Neuron (in vitro differentiated cells): ENCODE measurements at regions not wholly inside any gene's neighbourhood (a gene's known extent, or its start where the extent isn't known, plus 50 kb on each side); places are given as distances from the start of the nearest gene placed in this dataset.
"Not testable (repeated sequence)": the region's sequence is repeated elsewhere in the genome, so short reads cannot be mapped to it uniquely, and the experiment has no call there.

ENCODE experiments used
- H2AFZ ChIP-seq: one replicate; pipeline ENCODE4 v1.6.1; 2013; ENCODE audit warnings: low read depth, mild to moderate bottlenecking, inconsistent platforms, low read length, moderate library complexity
- H3K27me3 ChIP-seq: one replicate; pipeline ENCODE4 v1.6.1; 2013; ENCODE audit warnings: low read length; ENCODE audit not compliant: insufficient read depth
- H3K36me3 ChIP-seq: one replicate; pipeline ENCODE4 v1.6.1; 2013; ENCODE audit warnings: low read length; ENCODE audit not compliant: insufficient read depth
- H3K4me1 ChIP-seq: one replicate; pipeline ENCODE4 v1.6.1; 2013; ENCODE audit warnings: low read length; ENCODE audit not compliant: insufficient read depth
- H3K4me3 ChIP-seq: 2 replicates; pipeline ENCODE4 v1.5.1; 2013; ENCODE audit warnings: mild to moderate bottlenecking, low read length, moderate library complexity
- H3K9me3 ChIP-seq: one replicate; pipeline ENCODE4 v1.6.1; 2013; ENCODE audit warnings: low read length

- H3K4me1 ChIP-seq, result no peaks in the 10 kb centered on the region
- no peaks in the 10 kb centered on the region for H3K9me3 ChIP-seq
- no peak overlapping the region for H2AFZ ChIP-seq
- H3K4me3 ChIP-seq, result no peak overlapping the region
- no peaks in the 10 kb centered on the region for H3K36me3 ChIP-seq
- no peaks in the 10 kb centered on the region for H3K27me3 ChIP-seq
Observed at GRCh38 chr1:196160066-196160795, 448.0 kb downstream of the KCNT2 start.

- H3K9me3 ChIP-seq, result no peaks in the 10 kb centered on the region
- no peak overlapping the region for H2AFZ ChIP-seq
- no peaks in the 10 kb centered on the region for H3K27me3 ChIP-seq
- H3K4me3 ChIP-seq, result no peak overlapping the region
- H3K36me3 ChIP-seq, result no peaks in the 10 kb centered on the region
- H3K4me1 ChIP-seq, result no peaks in the 10 kb centered on the region
Observed at GRCh38 chr1:196155586-196155985, 452.7 kb downstream of the KCNT2 start.

- Histone ChIP-seq H2AFZ (no peak overlapping the region), H3K9me3 (no peaks in the 10 kb centered on the region), H3K36me3 (no peaks in the 10 kb centered on the region), H3K4me1 (no peaks in the 10 kb centered on the region), H3K4me3 (no peak overlapping the region), H3K27me3 (no peaks in the 10 kb centered on the region)
Observed at GRCh38 chr1:196152975-196153374, 455.3 kb downstream of the KCNT2 start.

GRCh38 chr1:196152086-196152485, 456.2 kb downstream of the KCNT2 start:
- Histone ChIP-seq H3K36me3 (no peaks in the 10 kb centered on the region), H3K27me3 (no peaks in the 10 kb centered on the region), H2AFZ (no peak overlapping the region), H3K9me3 (no peaks in the 10 kb centered on the region), H3K4me3 (no peak overlapping the region), H3K4me1 (no peaks in the 10 kb centered on the region)

- H2AFZ ChIP-seq, result no peak overlapping the region
- no peaks in the 10 kb centered on the region for H3K36me3 ChIP-seq
- H3K4me3 ChIP-seq, result no peak overlapping the region
- H3K4me1 ChIP-seq, result no peaks in the 10 kb centered on the region
- H3K9me3 ChIP-seq, result no peaks in the 10 kb centered on the region
- no peaks in the 10 kb centered on the region for H3K27me3 ChIP-seq
Observed at GRCh38 chr1:196148367-196148970, 459.8 kb downstream of the KCNT2 start.

GRCh38 chr1:196147530-196147929, 460.7 kb downstream of the KCNT2 start:
- Histone ChIP-seq H3K4me3 (no peak overlapping the region), H3K36me3 (no peaks in the 10 kb centered on the region), H3K4me1 (peaks cover 3% of the 10 kb centered on the region)

GRCh38 chr1:196145151-196145550, 463.1 kb downstream of the KCNT2 start:
- peaks cover 13% of the 10 kb centered on the region for H3K4me1 ChIP-seq
- not testable (repeated sequence) for H3K36me3 ChIP-seq, H3K9me3 ChIP-seq, H3K4me3 ChIP-seq, H3K27me3 ChIP-seq, H2AFZ ChIP-seq

More at GRCh38 chr1:196147530-196147929, 460.7 kb downstream of the KCNT2 start:
- H2AFZ ChIP-seq, result no peak overlapping the region
- no peaks in the 10 kb centered on the region for H3K27me3 ChIP-seq
- H3K9me3 ChIP-seq, result no peaks in the 10 kb centered on the region

GRCh38 chr1:196144588-196144987, 463.7 kb downstream of the KCNT2 start:
- H3K36me3 ChIP-seq, result no peaks in the 10 kb centered on the region
- H2AFZ ChIP-seq, result no peak overlapping the region
- H3K4me3 ChIP-seq, result no peak overlapping the region
- no peaks in the 10 kb centered on the region for H3K27me3 ChIP-seq
- peaks cover 13% of the 10 kb centered on the region for H3K4me1 ChIP-seq
- H3K9me3 ChIP-seq, result no peaks in the 10 kb centered on the region

GRCh38 chr1:196143602-196144342, 464.5 kb downstream of the KCNT2 start:
- Histone ChIP-seq H3K27me3 (no peaks in the 10 kb centered on the region), H3K36me3 (no peaks in the 10 kb centered on the region), H2AFZ (no peak overlapping the region), H3K4me1 (peaks cover 13% of the 10 kb centered on the region), H3K4me3 (no peak overlapping the region), H3K9me3 (no peaks in the 10 kb centered on the region)

- Histone ChIP-seq H3K4me3 (no peak overlapping the region), H3K36me3 (no peaks in the 10 kb centered on the region), H3K9me3 (no peaks in the 10 kb centered on the region), H3K4me1 (peaks cover 13% of the 10 kb centered on the region), H3K27me3 (no peaks in the 10 kb centered on the region), H2AFZ (no peak overlapping the region)
Observed at GRCh38 chr1:196142111-196142640, 466.1 kb downstream of the KCNT2 start.

GRCh38 chr1:196136396-196136795, 471.8 kb downstream of the KCNT2 start:
- H3K27me3 ChIP-seq, result no peaks in the 10 kb centered on the region
- H2AFZ ChIP-seq, result no peak overlapping the region
- no peak overlapping the region for H3K4me3 ChIP-seq
- H3K36me3 ChIP-seq, result no peaks in the 10 kb centered on the region
- H3K9me3 ChIP-seq, result no peaks in the 10 kb centered on the region
- H3K4me1 ChIP-seq, result no peaks in the 10 kb centered on the region

- Histone ChIP-seq H3K36me3 (no peaks in the 10 kb centered on the region), H3K4me3 (no peak overlapping the region), H3K4me1 (no peaks in the 10 kb centered on the region), H3K9me3 (no peaks in the 10 kb centered on the region), H2AFZ (no peak overlapping the region), H3K27me3 (no peaks in the 10 kb centered on the region)
Observed at GRCh38 chr1:196131691-196132090, 476.5 kb downstream of the KCNT2 start.

- no peak overlapping the region for H2AFZ ChIP-seq
- no peaks in the 10 kb centered on the region for H3K9me3 ChIP-seq
- no peaks in the 10 kb centered on the region for H3K36me3 ChIP-seq
- H3K4me1 ChIP-seq, result no peaks in the 10 kb centered on the region
- H3K4me3 ChIP-seq, result no peak overlapping the region
- H3K27me3 ChIP-seq, result no peaks in the 10 kb centered on the region
Observed at GRCh38 chr1:196128835-196129234, 479.4 kb downstream of the KCNT2 start.
